Kidney (tissue), 13 donors: ENCODE measurements at regions not wholly inside any gene's neighbourhood (a gene's known extent, or its start where the extent isn't known, plus 50 kb on each side); places are given as distances from the start of the nearest gene placed in this dataset.

ENCODE experiments used
- DNase-seq, 5 donors: peaks; one replicate each; pipeline ENCODE4 v3.0.0-alpha.2; 2013 to 2020
- FAIRE-seq: peaks from 2 replicates; lab custom pipeline; 2012; peaks lifted over from hg19 to GRCh38; lab: Jason Lieb, UNC
- H3K27ac ChIP-seq, 2 donors: one replicate each; pipeline ENCODE4 v1.7.0; 2013; ENCODE audit warnings: low read depth in 2 of 2, low read length in 2 of 2, inconsistent platforms in 1 of 2
- H3K27me3 ChIP-seq: one replicate; pipeline ENCODE4 v1.7.1; 2013; ENCODE audit warnings: low read length, inconsistent platforms; ENCODE audit not compliant: control insufficient read depth, insufficient read depth
- H3K36me3 ChIP-seq, 3 donors: one replicate each; pipeline versions ENCODE4 v1.7.0 to v1.7.1; 2013; ENCODE audit warnings: low read length in 3 of 3, control low read depth in 1 of 3, inconsistent platforms in 1 of 3; ENCODE audit not compliant: insufficient read depth in 3 of 3, control insufficient read depth in 2 of 3
- H3K4me1 ChIP-seq, 3 donors: one replicate each; pipeline versions ENCODE4 v1.7.0 to v1.7.1; 2013; ENCODE audit warnings: low read length in 3 of 3, inconsistent platforms in 1 of 3, low read depth in 1 of 3; ENCODE audit not compliant: control insufficient read depth in 2 of 3, insufficient read depth in 2 of 3
- H3K4me3 ChIP-seq, 3 donors: one replicate each; pipeline versions ENCODE4 v1.7.0 to v1.8.1; 2013; ENCODE audit warnings: low read length in 3 of 3, control low read depth in 1 of 3, inconsistent platforms in 1 of 3
- H3K9ac ChIP-seq, 3 donors: one replicate each; pipeline versions ENCODE4 v1.7.0 to v1.7.1; 2013; ENCODE audit warnings: low read length in 3 of 3, control low read depth in 1 of 3, inconsistent platforms in 1 of 3
- H3K9me3 ChIP-seq, 3 donors: one replicate each; pipeline versions ENCODE4 v1.7.0 to v1.7.1; 2013; ENCODE audit warnings: low read length in 3 of 3, control low read depth in 1 of 3, inconsistent platforms in 1 of 3; ENCODE audit not compliant: control insufficient read depth in 2 of 3, insufficient read depth in 1 of 3
- intact Hi-C: fragments of 100-400 bp; cut with DNase I; formaldehyde crosslinking; loops from one replicate; pipeline ENCODE4 v1.11.1; 2022
- TF ChIP-seq, protein P1 (sequence below): IDR thresholded peaks from 3 replicates; pipeline ENCODE4 v1.5.1; 2012; ENCODE audit warnings: mild to moderate bottlenecking, moderate library complexity, borderline replicate concordance; ENCODE audit not compliant: insufficient read depth; ENCODE audit errors: extremely low read depth
- donor health status: control.
- donor health status: control.
- donor health status: control.
- donor health status: control.
- donor health status: control.
- donor health status: DM: yes; HTN: yes; CAD: no.
- donor health status: Normal renal cell carcinoma (clear cell type).

DNA sequence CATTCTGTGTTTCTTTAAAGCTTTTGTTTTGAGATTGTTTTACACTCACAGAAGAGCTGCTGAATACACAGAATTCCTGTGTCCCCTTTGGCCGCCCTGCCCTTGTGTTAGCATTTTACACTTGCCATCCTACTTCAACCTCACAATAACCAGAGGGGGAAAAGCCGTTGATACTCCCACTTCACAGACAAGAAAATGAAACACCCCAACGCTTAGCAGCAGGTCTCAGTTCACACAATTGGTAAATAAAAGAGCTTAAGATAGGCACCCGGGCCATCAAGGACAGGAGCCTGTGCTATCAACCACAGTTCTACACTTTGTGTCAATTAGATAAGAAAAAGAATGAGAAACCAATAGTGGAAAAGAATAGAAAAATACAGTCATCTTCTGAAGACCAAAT, 178.0 kb downstream of the SYK start:
- H3K36me3 ChIP-seq: no peaks in the 10 kb centered on the region
- H3K27me3 ChIP-seq: no peaks in the 10 kb centered on the region
- intact Hi-C loops: no loop called here
- no peak overlapping the region for H3K9ac ChIP-seq
- H3K9me3 ChIP-seq: no peaks in the 10 kb centered on the region
- H3K4me3 ChIP-seq: no peak overlapping the region
- TF ChIP-seq, protein P1, sequence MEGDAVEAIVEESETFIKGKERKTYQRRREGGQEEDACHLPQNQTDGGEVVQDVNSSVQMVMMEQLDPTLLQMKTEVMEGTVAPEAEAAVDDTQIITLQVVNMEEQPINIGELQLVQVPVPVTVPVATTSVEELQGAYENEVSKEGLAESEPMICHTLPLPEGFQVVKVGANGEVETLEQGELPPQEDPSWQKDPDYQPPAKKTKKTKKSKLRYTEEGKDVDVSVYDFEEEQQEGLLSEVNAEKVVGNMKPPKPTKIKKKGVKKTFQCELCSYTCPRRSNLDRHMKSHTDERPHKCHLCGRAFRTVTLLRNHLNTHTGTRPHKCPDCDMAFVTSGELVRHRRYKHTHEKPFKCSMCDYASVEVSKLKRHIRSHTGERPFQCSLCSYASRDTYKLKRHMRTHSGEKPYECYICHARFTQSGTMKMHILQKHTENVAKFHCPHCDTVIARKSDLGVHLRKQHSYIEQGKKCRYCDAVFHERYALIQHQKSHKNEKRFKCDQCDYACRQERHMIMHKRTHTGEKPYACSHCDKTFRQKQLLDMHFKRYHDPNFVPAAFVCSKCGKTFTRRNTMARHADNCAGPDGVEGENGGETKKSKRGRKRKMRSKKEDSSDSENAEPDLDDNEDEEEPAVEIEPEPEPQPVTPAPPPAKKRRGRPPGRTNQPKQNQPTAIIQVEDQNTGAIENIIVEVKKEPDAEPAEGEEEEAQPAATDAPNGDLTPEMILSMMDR: no peak
- no peaks in the 10 kb centered on the region for H3K4me1 ChIP-seq
- DNase-seq: no peak
- H3K27ac ChIP-seq: no peak overlapping the region
- no peak for FAIRE-seq

- TF ChIP-seq, protein P1: no peak
- Histone ChIP-seq H3K4me1 (no peaks in the 10 kb centered on the region), H3K9ac (no peak overlapping the region), H3K36me3 (no peaks in the 10 kb centered on the region), H3K27ac (no peak overlapping the region), H3K27me3 (no peaks in the 10 kb centered on the region), H3K9me3 (no peaks in the 10 kb centered on the region), H3K4me3 (no peak overlapping the region)
- intact Hi-C loops: no loop called here
- no peak for FAIRE-seq
- DNase-seq: no peak
Observed at GRCh38 chr9:90981726-90982125, 180.1 kb downstream of the SYK start.

GRCh38 chr9:90983394-90983793, 181.8 kb downstream of the SYK start:
- TF ChIP-seq, protein P1: no peak
- H3K4me1 ChIP-seq: no peaks in the 10 kb centered on the region
- H3K36me3 ChIP-seq: no peaks in the 10 kb centered on the region
- no peaks in the 10 kb centered on the region for H3K9me3 ChIP-seq
- no peak overlapping the region for H3K4me3 ChIP-seq
- intact Hi-C loops: no loop called here
- DNase-seq (no peak), FAIRE-seq (no peak)
- H3K27me3 ChIP-seq: no peaks in the 10 kb centered on the region
- H3K27ac ChIP-seq: no peak overlapping the region
- no peak overlapping the region for H3K9ac ChIP-seq

DNA sequence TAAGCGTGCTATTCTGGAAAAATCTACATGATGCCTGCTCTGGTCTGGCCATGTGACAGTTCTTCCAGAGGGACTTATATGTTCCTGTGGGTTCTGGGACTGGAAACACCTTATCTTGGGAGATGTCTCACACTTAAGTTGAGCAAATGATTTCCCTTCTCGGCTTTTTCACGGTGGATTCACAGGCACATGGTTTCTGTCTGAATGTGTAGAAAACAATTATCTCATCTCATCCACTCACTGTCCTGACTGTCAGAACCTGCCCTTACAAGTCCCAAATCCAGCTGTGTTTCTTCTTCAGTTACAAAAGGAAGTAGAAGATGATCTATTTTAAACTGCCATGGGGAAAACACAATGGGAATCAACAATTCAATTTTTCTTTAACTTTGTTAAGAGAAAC, 184.0 kb downstream of the SYK start:
- intact Hi-C loops: no loop called here

More for the DNA sequence above, 184.0 kb downstream of the SYK start:
- FAIRE-seq (no peak), DNase-seq (no peak)
- no peaks in the 10 kb centered on the region for H3K36me3 ChIP-seq
- no peaks in the 10 kb centered on the region for H3K4me1 ChIP-seq
- H3K4me3 ChIP-seq: no peak overlapping the region
- H3K27ac ChIP-seq: no peak overlapping the region
- H3K27me3 ChIP-seq: no peaks in the 10 kb centered on the region
- TF ChIP-seq, protein P1: no peak
- H3K9me3 ChIP-seq: no peaks in the 10 kb centered on the region
- no peak overlapping the region for H3K9ac ChIP-seq
